ENCODE measurements at regions not wholly inside any gene's neighbourhood (a gene's known extent, or its start where the extent isn't known, plus 50 kb on each side); places are given as distances from the start of the nearest gene placed in this dataset.
"Not testable (repeated sequence)": the region's sequence is repeated elsewhere in the genome, so short reads cannot be mapped to it uniquely, and the experiment has no call there.

GRCh38 chr20:19903168-19903811 lies 113.9 kb upstream of the NAA20 start:
- peak; percentile 61 for DNase-seq

- DNase-seq = no peak
Observed at GRCh38 chr20:19907326-19908056, 109.7 kb upstream of the NAA20 start.

- no peak for DNase-seq
Observed at GRCh38 chr20:19908576-19908975, 108.6 kb upstream of the NAA20 start.

GRCh38 chr20:19909725-19910124 lies 107.4 kb upstream of the NAA20 start:
- DNase-seq = no peak

- no peak for DNase-seq
Observed at GRCh38 chr20:19911810-19912382, 105.3 kb upstream of the NAA20 start.

- DNase-seq = no peak
Observed at GRCh38 chr20:19913349-19913748, 103.8 kb upstream of the NAA20 start.

- DNase-seq = no peak
Observed at GRCh38 chr20:19913927-19914614, 103.1 kb upstream of the NAA20 start.

GRCh38 chr20:19915111-19915798 lies 101.9 kb upstream of the NAA20 start:
- DNase-seq = no peak

- no peak for DNase-seq
Observed at GRCh38 chr20:19916531-19917485, 100.4 kb upstream of the NAA20 start.

GRCh38 chr20:19918965-19919329 lies 98.2 kb upstream of the NAA20 start:
- DNase-seq = no peak

- DNase-seq = no peak
Observed at GRCh38 chr20:19920381-19921138, 96.6 kb upstream of the NAA20 start.

GRCh38 chr20:19921284-19921793 lies 95.8 kb upstream of the NAA20 start:
- DNase-seq = no peak

- not testable (repeated sequence) for DNase-seq
Observed at GRCh38 chr20:19921829-19922228, 95.3 kb upstream of the NAA20 start.

- DNase-seq = no peak
Observed at GRCh38 chr20:19922716-19923115, 94.4 kb upstream of the NAA20 start.

- DNase-seq = no peak
Observed at GRCh38 chr20:19923762-19924161, 93.4 kb upstream of the NAA20 start.

GRCh38 chr20:19924255-19924654 lies 92.9 kb upstream of the NAA20 start:
- no peak for DNase-seq

- no peak for DNase-seq
Observed at GRCh38 chr20:19926591-19926990, 90.6 kb upstream of the NAA20 start.

- no peak for DNase-seq
Observed at GRCh38 chr20:19928328-19929011, 88.7 kb upstream of the NAA20 start.

GRCh38 chr20:19929012-19929360 lies 88.2 kb upstream of the NAA20 start:
- DNase-seq = no peak

- DNase-seq = no peak
Observed at GRCh38 chr20:19929481-19930145, 87.5 kb upstream of the NAA20 start.
